OCI-LY7 (cell line): ENCODE measurements at regions not wholly inside any gene's neighbourhood (a gene's known extent, or its start where the extent isn't known, plus 50 kb on each side); places are given as distances from the start of the nearest gene placed in this dataset.

Source experiments
- BruUV-seq: library from RNA; stranded (reverse); fragments of 400-500 nt; replicated peaks from 2 replicates; lab custom pipeline; 2021; lab: Mats Ljungman, UMichigan
- CTCF ChIA-PET: fragments of 300-600 bp; sonication (Branson Sonifier 250); formaldehyde crosslinking; loops from one replicate; lab custom pipeline; 2022; ENCODE audit warnings: antibody characterized with exemption; ENCODE audit not compliant: unreplicated experiment; lab: Charles Lee
- POLR2A ChIA-PET: fragments of 300-600 bp; sonication (Branson Sonifier 250); formaldehyde crosslinking; loops from one replicate; lab custom pipeline; 2022; ENCODE audit warnings: antibody characterized with exemption; lab: Charles Lee
- DNase-seq: peaks from one replicate; pipeline ENCODE4 v3.0.0-alpha.2; 2015; ENCODE audit warnings: low spot score
- H2AFZ ChIP-seq: fragments of 200-600 bp; sonication (generic), shearing (Covaris generic); 2 replicates; pipeline ENCODE4 v1.6.1; 2014; ENCODE audit warnings: mild to moderate bottlenecking, antibody characterized with exemption, low read length, moderate library complexity
- H3K27ac ChIP-seq: fragments of 200-600 bp; sonication (generic); 2 replicates; pipeline ENCODE4 v1.5.1; 2014; ENCODE audit warnings: mixed run types, low read depth, mild to moderate bottlenecking, moderate library complexity, low read length, inconsistent platforms; ENCODE audit not compliant: poor library complexity, severe bottlenecking
- H3K36me3 ChIP-seq: fragments of 200-600 bp; sonication (generic); 2 replicates; pipeline ENCODE4 v1.6.1; 2014; ENCODE audit warnings: mild to moderate bottlenecking, antibody characterized with exemption, low read length, moderate library complexity, mixed read lengths; ENCODE audit not compliant: insufficient read depth
- H3K4me1 ChIP-seq: fragments of 200-600 bp; sonication (generic); 2 replicates; pipeline ENCODE4 v1.5.1; 2014; ENCODE audit warnings: mild to moderate bottlenecking, low read length; ENCODE audit not compliant: insufficient read depth, poor library complexity, severe bottlenecking
- H3K4me2 ChIP-seq: fragments of 200-600 bp; sonication (generic); 2 replicates; pipeline ENCODE4 v1.6.1; 2014; ENCODE audit warnings: mild to moderate bottlenecking, low read length
- H3K4me3 ChIP-seq: fragments of 200-600 bp; sonication (generic); 2 replicates; pipeline ENCODE4 v1.5.1; 2014; ENCODE audit warnings: mild to moderate bottlenecking, low read depth, low read length; ENCODE audit not compliant: poor library complexity, severe bottlenecking
- H3K79me2 ChIP-seq: fragments of 200-600 bp; sonication (generic); 2 replicates; pipeline ENCODE4 v1.6.1; 2016; ENCODE audit warnings: low read depth, mild to moderate bottlenecking, low read length, moderate library complexity, mixed read lengths; ENCODE audit not compliant: insufficient read depth
- H3K9me2 ChIP-seq: fragments of 200-600 bp; sonication (generic); 2 replicates; pipeline ENCODE4 v1.6.1; 2016; ENCODE audit warnings: mild to moderate bottlenecking, low read length, mixed read lengths; ENCODE audit not compliant: insufficient read depth
- H3K9me3 ChIP-seq: fragments of 200-600 bp; sonication (generic); 2 replicates; pipeline ENCODE4 v1.6.1; 2014; ENCODE audit warnings: mild to moderate bottlenecking, mixed run types, low read length, mixed read lengths
- H4K20me1 ChIP-seq: fragments of 200-600 bp; sonication (generic); 2 replicates; pipeline ENCODE4 v1.6.1; 2014; ENCODE audit warnings: mild to moderate bottlenecking, antibody characterized with exemption, low read length, moderate library complexity, mixed read lengths; ENCODE audit not compliant: insufficient read depth
- CTCF ChIP-seq: fragments of 200-600 bp; sonication (generic); conservative IDR thresholded peaks from 2 replicates; pipeline ENCODE4 v1.5.1; 2014; ENCODE audit warnings: mild to moderate bottlenecking, antibody characterized with exemption, low read length, moderate library complexity, mixed read lengths
- EZH2phosphoT487 ChIP-seq: fragments of 200-600 bp; sonication (generic); IDR thresholded peaks from 2 replicates; pipeline ENCODE4 v1.6.1; 2018; ENCODE audit warnings: low read depth, borderline replicate concordance, mild to moderate bottlenecking, mixed run types, antibody characterized with exemption, low read length, moderate library complexity, mixed read lengths
- intact Hi-C: fragments of 100-400 bp; cut with micrococcal nuclease; formaldehyde crosslinking; loops from one replicate; pipeline ENCODE4 v1.10.0; 2022; ENCODE audit not compliant: unreplicated experiment

GRCh38 chr2:150075831-150076230, 411.6 kb downstream of the RND3 start:
- POLR2A ChIA-PET: no interaction called here
- Histone ChIP-seq H2AFZ (no peak overlapping the region), H4K20me1 (no peaks in the 10 kb centered on the region), H3K36me3 (no peaks in the 10 kb centered on the region), H3K27ac (no peak overlapping the region), H3K9me2 (no peaks in the 10 kb centered on the region), H3K79me2 (no peaks in the 10 kb centered on the region), H3K9me3 (no peaks in the 10 kb centered on the region), H3K4me3 (no peak overlapping the region), H3K4me2 (no peak overlapping the region), H3K4me1 (no peaks in the 10 kb centered on the region)
- no TSS peak for BruUV-seq
- intact Hi-C loops: no loop called here
- TF ChIP-seq EZH2phosphoT487 (no peak), CTCF (no peak)
- DNase-seq: no peak
- CTCF ChIA-PET: no interaction called here

GRCh38 chr2:150066490-150066889, 421.0 kb downstream of the RND3 start:
- H3K4me3 ChIP-seq: no peak overlapping the region
- ChIA-PET POLR2A (interaction anchor here (1.0 kb wide), 1 partner anchor 9 kb away, joined by 3 read pairs; no protein-coding TSS in a partner anchor), CTCF (no interaction called here)
- H3K9me2 ChIP-seq: no peaks in the 10 kb centered on the region
- no peak overlapping the region for H2AFZ ChIP-seq
- H3K27ac ChIP-seq: no peak overlapping the region
- no peaks in the 10 kb centered on the region for H3K36me3 ChIP-seq
- TF ChIP-seq CTCF (no peak), EZH2phosphoT487 (no peak)
- H3K4me1 ChIP-seq: no peaks in the 10 kb centered on the region
- no peak overlapping the region for H3K4me2 ChIP-seq
- H4K20me1 ChIP-seq: no peaks in the 10 kb centered on the region
- H3K79me2 ChIP-seq: no peaks in the 10 kb centered on the region
- H3K9me3 ChIP-seq: no peaks in the 10 kb centered on the region
- DNase-seq: no peak
- BruUV-seq: no TSS peak
- intact Hi-C loops: no loop called here

- Histone ChIP-seq H3K36me3 (no peaks in the 10 kb centered on the region), H3K79me2 (no peaks in the 10 kb centered on the region), H3K27ac (no peak overlapping the region), H4K20me1 (no peaks in the 10 kb centered on the region), H3K9me3 (no peaks in the 10 kb centered on the region), H3K4me1 (no peaks in the 10 kb centered on the region), H3K9me2 (no peaks in the 10 kb centered on the region), H3K4me2 (no peak overlapping the region), H2AFZ (no peak overlapping the region), H3K4me3 (no peak overlapping the region)
- TF ChIP-seq EZH2phosphoT487: no peak
- no peak for TF ChIP-seq CTCF
- DNase-seq: no peak
- intact Hi-C loops: no loop called here
- no TSS peak for BruUV-seq
- ChIA-PET POLR2A (no interaction called here), CTCF (no interaction called here)
These were observed 423.4 kb downstream of the RND3 start for GRCh38 chr2:150063931-150064548.
